Cerebellar cortex (tissue), 1 donor: ENCODE measurements at regions not wholly inside any gene's neighbourhood (a gene's known extent, or its start where the extent isn't known, plus 50 kb on each side); places are given as distances from the start of the nearest gene placed in this dataset.
A peak's percentile ranks its signal among the peaks of the same experiment; 100 is the strongest.

Experiments
- DNase-seq: peaks from one replicate; pipeline ENCODE4 v3.0.0-alpha.2; 2015; ENCODE audit warnings: low spot score

DNA sequence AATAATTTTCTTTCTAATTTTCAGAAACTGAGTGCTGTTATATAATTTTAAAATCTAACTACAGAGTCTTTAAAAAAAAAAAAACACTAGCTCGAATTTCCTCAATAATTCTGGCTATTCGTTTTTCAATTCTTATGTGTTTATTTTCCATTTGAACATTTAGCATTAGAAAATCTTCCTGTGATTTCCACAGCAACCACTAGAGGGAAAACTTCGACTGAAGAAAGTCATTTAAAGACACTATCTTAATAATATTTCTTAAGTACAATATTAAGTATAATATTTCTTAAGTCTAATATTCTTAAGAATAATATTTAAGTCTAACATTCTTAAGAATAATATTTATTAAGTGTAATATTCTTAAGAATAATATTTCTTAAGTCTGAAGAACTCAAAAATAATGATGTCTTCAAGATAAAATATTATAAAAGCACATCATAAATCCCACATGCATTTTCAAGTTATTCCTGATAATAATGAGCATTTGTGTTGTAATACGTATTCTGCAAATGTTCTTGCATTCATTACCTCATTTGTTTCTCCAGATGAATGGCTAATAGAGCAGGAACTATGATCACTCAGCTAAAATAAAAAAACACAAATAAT lies 118.4 kb upstream of the WDR17 start:
- peak; percentile 42 for DNase-seq

DNA sequence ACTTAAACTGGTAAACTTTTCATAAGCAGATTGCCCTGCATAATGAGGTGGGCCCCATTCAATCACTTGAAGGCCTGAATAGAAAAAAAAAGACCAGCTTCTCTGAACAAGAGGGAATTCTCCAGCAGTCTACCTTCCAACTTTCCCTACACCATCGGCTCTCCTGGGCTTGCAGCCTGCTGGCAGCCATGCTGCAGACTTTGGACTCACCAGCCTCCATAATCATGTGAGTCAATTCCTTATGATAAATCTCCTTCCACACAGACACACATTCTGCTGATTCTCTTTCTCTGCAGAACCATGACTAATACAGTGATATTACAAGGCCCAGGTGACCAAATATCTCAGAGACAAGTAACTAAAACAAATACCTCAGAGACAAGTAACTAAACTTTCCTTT lies 113.8 kb upstream of the WDR17 start:
- DNase-seq = no peak

DNA sequence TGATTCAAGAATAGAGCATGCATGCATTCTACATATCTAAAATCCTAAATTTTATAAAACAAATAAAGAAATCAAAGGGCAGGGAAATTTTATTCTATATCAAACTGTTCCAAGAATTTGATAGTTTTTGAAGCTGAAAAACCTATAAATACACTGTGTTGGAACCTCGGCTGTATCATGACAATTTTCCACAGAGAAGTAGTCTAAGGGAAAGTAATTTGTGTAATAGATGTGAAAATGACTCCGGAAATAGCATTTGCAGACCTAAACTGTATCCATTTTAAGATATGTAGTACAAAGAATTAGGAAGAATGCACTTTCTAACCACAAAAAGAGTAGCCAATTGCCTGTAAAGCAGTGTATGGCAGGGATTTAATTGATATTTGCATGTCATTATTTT lies 112.5 kb upstream of the WDR17 start:
- no peak for DNase-seq

DNA sequence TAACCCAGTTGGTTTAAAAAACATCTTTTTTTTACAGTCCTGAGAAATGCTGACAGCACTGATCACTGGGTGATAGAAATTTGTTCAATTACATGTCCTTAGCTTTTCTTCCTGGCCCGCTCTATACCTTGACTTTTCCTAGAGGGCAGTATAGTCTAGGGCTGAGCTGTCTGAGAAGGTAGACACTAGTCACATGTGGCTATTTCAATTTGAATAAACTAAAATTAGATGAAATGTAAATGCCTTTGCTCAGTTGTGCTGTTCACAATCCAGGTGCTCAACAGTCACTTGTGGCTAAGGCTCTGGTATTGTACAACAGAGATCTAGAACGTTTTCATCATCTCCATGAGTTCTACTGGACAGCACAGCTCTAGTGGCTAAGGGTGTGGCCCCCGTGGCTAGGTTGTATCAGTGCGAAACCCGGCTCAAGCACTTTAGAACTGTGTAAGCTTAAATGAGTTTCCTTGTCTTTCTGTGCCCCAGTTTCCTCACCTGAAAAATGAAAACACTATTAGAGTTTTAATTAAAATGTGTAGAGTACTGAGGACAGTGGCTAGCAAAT lies 111.6 kb upstream of the WDR17 start:
- no peak for DNase-seq

DNA sequence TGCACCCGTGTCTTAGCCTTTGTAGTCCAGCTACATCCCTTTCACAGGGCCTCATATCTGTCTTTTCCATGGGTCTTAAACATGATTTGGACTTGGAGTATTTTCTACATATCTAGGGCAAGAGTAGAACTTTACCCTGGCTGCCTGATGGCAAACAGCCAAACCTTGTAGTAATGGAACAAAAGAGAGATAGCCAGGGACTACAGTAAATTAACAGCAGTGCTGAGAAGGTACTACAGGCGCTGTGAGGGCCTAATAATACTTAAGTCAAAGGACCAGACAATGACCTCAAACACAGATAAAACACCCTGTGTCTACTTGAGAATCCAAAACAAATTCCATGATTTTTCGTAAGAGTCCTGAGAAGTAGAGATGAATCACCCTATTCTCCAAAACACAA lies 111.0 kb upstream of the WDR17 start:
- no peak for DNase-seq

DNA sequence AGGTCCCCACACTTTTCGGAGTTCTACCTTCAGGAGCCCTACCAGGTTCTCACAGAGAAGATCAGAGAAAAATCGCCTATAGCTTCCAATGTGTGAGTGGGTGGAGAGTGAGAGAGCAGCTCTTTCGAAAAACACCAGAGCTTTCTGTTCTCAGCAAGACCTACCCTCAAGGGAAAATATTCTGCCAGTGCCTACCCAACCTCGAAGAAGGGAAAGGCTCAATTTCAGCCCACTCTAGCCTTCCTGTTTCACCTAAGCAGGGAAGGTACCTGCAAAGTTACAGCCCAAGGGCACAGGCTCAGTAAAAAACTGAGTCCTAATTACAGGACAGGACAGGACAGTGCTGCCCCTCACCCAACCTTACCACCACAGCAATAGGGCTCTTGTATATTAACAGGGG lies 104.0 kb upstream of the WDR17 start:
- no peak for DNase-seq

DNA sequence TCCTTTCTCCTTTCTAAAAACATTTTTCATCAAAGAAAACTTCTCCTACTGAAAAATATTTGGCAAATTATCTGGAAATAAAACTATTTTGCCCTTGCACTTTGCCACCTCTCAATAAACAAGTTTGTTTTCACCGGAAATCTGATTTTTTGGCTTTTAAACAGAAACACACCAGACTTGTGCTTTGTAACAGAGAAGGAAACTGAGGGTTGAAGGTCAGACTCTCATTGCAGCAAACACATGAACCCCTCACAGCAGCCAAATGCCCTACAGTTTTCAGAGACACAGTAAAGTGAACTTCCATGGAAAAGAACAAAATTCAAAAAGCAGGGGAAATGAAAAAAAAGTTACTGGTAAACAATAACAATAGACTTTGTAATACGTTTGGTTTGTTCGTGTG lies 95.6 kb upstream of the WDR17 start:
- no peak for DNase-seq

DNA sequence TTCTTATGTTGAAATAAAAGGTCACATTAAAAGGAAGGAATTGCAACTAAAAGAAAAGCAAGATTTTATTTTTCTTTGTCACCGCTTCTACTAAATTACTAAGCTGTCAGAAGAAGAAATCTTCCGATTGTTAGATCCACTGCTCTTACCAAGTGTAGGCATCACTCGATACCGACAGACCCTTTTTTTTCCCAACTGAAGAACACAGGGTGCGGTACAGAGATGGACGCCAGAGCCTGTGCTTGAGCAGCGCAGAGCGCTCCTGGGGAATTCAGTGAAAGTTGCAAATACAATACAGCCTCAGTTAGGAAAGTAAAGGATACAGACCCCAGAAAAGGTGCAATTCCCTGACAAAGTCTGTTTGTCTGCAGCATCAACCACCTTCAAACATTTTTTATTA lies 94.9 kb upstream of the WDR17 start:
- no peak for DNase-seq

DNA sequence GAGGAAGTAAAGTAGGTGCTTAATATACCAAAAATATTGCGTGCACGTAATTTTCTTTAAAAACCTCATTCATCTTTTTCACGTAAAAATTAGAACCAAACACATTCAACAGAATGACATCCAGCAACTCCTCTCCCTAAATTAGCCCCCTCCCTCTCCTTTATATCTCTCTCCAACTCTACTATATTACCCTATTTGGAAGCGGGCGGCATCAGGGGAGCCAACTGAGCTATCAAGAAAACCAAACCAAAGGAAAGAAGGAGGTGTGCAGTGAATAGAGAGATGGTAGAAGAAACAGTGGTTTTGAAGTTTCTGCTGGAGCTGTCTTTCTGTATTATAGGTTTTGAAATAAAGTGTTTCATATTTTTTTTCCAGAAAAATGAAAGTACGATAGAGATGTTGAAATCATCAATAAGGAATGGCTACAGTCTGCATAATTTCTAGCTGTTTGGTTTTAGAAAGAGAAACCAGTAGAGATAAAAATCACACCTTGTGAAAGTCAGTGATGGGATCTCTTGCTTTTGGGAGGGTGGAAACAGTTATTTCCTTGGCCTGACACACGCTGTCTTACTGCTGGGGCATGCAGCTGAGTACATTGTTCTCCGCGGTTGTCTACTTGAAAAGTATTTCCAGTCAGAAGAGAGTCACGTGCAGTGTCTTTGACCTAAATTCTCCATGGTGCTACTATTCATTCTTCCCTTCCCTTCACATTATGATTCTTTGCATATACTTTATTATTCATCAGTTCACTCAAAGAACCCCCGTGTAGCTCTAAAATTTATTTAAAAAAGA lies 94.1 kb upstream of the WDR17 start:
- DNase-seq = peak; percentile 14

DNA sequence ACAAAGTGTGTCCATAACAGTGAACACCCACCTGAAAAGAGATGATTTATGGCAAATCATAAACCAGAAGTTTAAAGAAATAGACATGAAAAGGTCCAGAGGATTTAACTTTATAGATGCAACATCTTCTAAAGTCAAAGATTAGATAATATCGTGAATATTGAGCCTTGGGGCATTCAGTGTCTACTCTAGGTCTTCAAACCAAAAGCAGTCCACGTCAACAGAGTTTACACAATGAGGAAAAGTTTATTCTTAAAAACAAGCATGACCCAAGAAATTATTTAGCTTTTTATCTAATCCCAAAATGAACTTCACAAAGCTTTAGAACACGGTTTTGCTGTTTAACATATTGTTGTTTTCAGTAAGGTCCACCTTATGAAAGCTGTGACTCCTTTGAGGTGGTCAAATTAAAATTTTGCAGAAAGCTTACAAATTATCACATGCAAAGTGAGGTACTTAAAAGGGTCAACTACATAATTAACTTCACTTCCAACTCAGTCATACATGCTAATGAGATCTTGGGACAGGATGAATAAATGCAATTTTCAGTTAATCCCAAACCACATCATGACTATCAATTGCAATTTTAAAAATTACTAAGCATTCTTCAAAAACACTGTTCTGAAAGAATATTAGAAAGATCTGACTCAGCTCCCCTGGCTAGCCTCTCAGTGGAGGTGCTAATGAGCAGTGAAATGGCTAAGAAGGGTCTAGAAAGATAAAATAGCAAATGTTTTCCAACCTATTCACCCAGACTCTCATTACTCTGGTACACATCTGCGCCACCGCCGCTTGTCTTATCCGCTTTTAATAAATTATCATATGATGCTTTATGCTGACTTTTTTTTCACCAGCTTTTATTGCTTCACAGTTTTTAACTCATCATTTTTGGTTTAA lies 92.4 kb upstream of the WDR17 start:
- DNase-seq = no peak

- no peak for DNase-seq
Observed at GRCh38 chr4:175983636-175984035, 82.0 kb upstream of the WDR17 start.

GRCh38 chr4:175986668-175987067 lies 79.0 kb upstream of the WDR17 start:
- no peak for DNase-seq

GRCh38 chr4:175988511-175988910 lies 77.1 kb upstream of the WDR17 start:
- no peak for DNase-seq

DNA sequence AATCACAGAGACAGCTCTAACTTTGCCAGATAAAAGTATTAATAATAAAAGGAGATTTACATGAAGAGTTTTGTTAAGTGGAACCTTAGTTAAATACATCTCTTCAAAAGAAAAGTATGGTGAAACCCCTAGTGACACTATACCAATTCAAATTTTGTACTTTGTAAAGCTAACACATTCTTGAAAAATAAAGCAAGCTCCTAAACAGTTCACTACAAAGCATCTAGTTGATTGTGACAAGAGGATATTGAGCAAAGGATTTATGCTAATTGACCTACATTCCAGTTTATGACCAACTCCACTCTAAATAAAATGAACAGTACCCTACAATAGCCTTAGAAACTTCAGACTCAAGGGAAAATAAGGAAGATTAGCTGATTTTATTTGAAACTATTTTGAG lies 69.4 kb upstream of the WDR17 start:
- DNase-seq = no peak

DNA sequence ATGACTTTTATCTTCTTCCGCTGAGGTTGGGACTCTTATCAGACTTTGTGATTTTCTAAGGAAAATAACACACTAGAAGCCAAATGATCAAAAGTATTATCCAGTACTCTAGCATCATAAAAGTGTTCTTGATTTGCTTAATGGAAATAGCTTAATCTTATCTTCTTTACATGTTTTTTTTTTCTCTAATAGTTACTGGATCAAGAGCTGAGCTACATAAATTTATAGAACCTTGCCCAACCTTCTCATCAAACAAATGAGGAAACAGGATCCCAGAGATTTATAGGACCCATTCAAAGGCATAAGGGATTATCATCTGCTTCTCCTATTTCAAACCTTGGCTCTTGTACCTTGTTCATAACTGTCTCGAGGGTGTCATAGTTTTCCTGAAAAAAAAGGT lies 68.3 kb upstream of the WDR17 start:
- DNase-seq = no peak

DNA sequence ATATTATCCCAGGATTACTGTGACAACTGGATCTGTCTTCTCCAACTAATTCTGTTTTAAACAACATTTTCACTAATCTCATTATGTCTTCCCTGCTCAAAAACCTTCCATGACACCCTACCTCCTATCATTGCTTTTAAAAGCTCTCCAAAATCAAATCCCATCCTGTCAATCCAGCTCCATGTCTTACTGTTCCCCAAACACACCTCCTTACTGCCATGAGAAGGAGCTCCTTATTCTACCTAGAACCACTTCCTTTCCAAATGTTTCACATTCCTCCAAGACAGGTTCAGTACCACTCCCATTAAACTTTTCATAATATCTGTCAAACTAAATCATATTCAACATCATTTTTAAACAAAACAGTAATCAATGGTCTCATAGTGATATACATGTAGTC lies 66.9 kb upstream of the WDR17 start:
- no peak for DNase-seq

GRCh38 chr4:175999944-176000343 lies 65.7 kb upstream of the WDR17 start:
- DNase-seq = no peak

- DNase-seq = peak; percentile 28
Observed at GRCh38 chr4:176001151-176002006, 64.3 kb upstream of the WDR17 start.

DNA sequence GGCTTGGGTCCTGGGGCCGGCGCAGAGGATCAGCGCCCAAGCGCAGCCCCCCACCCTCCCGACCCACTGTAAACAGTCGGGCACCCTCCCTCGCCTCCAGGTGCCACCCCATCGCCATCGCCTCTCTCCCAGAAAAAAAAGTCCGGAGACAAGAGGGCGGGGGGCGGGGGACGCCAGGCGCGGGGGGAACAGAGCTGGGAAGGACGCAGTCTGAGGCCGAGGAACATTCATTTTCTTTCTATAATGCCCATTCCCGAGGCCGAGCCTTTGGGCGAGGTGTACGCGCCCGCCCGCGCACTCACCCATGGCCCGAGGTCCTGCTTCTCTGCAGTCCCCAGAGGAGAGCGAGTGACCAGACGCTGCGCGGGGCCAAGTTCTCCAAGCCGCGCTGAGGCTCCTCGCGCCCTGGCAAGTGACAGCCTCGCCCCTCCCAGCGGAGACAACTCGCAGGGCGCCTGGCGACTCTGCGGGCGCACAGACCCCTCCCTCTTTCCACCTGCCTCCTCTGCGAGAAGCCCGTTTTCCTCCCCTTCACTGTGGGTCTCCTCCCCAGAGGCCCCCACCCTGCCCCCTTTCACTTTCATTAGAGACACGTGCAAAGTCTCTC lies 63.5 kb upstream of the WDR17 start:
- peak; percentile 10 for DNase-seq

DNA sequence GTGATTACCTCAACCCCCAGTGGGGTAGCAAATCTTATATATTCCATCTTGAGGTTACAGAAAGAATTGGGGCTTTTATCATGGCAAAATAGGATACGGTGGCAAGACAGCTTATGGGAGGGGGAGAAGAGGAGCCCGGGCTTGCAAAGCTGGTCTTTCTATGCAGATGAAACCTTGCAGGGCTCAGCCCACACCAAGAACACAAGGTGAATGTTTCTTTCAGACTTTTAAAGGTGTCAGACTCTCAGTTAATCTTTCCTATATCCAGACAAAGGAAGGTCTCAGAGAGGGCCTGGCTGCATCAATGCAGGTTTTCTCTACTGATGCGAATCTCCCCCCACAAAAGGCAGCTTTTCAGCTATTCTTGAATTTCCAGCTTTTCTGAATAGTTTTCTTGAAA lies 59.9 kb upstream of the WDR17 start:
- no peak for DNase-seq

DNA sequence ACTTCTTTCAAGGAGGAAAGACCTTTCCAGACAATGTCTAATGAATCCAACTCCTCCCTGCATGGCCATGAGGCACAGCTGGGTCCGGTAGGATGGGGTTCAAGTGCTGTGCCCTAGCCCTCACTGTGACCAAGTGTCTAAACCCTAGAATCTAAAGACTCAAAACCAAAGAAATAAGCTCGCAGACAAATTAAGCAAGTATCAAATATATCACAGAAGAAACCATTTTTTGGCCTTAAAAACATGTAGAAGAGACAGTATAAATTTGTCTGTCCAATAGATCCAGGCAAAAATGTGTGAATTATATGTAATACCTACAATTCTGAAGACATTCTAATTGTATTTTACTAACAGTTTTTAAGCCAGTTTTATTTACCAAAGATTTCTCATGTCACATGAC lies 56.4 kb upstream of the WDR17 start:
- DNase-seq = no peak
